Stimulated activated CD8-positive, alpha-beta memory T cell treated with anti-CD3 and anti-CD28 coated beads, Interleukin-4, amount 100 ng/mL, for 48 hours (primary cell): ENCODE measurements at regions not wholly inside any gene's neighbourhood (a gene's known extent, or its start where the extent isn't known, plus 50 kb on each side); places are given as distances from the start of the nearest gene placed in this dataset.
"Not testable (repeated sequence)": the region's sequence is repeated elsewhere in the genome, so short reads cannot be mapped to it uniquely, and the experiment has no call there.

Experiments used
- DNase-seq: peaks from one replicate; pipeline ENCODE4 v3.0.0-alpha.2; 2020

- DNase-seq, result no peak
These were observed 903.7 kb downstream of the TDRD15 start for GRCh38 chr2:22027345-22028005.

- DNase-seq, result no peak
These were observed 911.6 kb downstream of the TDRD15 start for GRCh38 chr2:22035361-22035830.

DNA sequence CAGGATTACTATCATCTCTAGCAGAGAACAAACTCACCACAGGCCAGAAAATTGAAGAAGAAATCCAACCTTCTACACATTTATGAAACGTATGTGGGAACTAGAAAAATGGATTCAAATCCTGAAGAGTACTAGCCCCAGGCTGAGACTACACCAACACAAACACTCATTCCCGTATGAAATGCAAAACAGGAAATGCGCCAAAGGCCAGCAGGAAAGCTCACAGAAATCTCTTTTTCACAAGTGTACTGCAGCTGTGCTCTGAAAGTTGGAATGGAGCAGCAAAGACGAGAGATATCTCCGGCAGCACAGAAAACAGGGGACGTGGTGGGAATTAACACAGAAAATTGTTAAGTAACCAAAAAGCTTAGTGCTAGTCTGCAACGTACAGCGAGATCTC is 913.5 kb downstream of the TDRD15 start:
- no peak for DNase-seq

- no peak for DNase-seq
These were observed 920.0 kb downstream of the TDRD15 start for GRCh38 chr2:22043784-22044183.

DNA sequence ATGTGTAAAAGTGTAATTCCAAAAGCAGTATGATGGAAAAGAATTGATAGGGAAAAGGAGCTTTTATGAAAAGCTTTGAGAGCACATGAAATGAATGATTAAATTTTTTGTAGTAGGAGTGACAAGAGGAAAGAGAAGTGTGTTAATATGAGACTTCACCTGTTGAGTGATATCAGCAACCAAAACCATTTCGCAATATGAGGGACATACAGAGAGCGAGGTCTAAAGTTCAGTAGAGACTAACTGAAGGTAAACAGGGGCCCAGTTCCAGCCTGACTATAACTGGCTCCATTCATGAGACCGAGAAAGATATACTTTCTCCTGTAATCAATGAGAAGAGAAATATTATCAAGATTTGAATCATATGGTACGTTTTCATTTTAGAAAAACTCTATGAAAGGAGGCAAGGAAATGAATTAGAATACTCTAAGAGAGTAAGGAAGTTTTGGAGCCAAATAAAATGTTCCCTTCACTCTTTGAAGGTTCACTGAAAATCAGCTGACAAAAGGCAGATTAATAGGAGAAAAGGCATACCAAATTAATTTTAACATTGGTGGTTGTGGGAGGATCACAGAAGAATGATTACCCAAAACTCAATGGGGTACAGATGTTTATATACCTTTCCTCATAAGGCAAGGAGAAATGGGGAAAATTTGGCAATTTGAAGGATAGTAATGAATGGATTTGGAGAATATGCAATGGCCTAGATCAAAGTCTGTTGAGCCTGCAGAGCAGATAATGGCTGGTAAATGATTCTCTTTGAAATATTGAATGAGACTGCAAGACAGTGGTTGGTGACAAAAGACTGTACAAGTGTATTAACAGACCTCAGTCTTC is 932.2 kb downstream of the TDRD15 start:
- DNase-seq, result no peak

DNA sequence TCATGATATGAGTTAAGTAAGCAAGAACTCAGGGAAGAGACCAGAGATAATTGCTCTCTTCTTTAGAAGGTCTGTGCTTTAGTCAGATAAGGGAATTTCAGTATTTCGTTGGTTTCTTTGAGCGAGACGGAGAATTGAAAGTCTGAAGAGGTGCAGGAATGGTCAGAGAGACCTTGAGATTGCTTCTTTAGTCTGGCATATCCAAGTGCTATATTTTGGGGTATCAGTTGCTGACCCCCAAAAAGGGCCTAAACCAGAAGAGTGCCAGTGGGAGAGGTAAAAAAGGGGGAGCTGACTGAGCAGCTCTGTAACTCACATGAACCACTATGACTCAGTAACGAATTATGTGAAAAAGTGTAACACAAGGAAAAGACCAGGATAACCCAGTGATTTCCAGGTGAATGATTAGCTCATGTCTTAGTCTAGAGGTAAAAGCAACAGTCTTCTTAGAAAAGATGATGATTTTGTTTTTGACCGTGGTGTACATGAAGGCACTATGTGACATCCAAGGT is 932.9 kb downstream of the TDRD15 start:
- no peak for DNase-seq

GRCh38 chr2:22062679-22063078 is 938.9 kb downstream of the TDRD15 start:
- DNase-seq, result no peak

DNA sequence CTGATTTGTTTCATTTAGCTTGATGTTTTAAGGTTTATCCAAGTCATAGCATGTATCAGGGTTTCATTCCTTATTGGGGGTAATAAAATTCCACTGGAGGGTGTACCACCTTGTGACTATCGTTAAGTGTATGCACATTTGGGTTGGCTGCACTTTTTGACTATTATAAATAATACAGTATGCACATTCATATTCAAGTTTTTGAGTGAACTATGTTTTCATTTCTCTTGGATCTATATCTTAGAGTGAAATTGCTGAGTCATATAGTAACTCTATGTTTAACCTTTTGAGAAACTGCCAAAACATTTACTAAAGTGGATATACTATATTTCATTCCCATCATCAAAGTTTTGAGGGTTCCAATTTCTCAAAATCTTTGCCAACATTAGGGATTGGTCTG is 952.7 kb downstream of the TDRD15 start:
- no peak for DNase-seq

GRCh38 chr2:22078701-22079100 is 954.9 kb downstream of the TDRD15 start:
- DNase-seq, result no peak

- DNase-seq, result no peak
These were observed 955.8 kb downstream of the TDRD15 start for GRCh38 chr2:22079583-22079982.

DNA sequence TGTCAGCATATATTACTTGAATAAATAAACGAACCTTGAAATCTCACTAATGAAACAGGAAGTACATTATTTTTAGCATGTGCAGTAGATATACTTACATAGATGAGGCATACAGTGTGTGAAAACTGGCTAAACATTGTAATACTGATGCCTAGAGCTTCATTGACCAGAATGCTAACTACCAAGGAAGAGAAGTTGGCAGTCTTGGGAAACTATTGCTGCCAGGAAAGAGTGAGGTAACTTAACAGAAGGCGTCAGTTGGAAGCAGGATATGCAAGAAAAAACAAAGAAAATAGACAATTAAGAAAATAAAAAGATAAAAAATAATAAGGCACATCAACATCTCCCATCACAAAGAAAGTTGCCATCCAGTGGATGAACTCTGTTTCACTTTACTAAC is 963.0 kb downstream of the TDRD15 start:
- DNase-seq, result no peak

GRCh38 chr2:22103617-22104016 is 979.8 kb downstream of the TDRD15 start:
- not testable (repeated sequence) for DNase-seq

DNA sequence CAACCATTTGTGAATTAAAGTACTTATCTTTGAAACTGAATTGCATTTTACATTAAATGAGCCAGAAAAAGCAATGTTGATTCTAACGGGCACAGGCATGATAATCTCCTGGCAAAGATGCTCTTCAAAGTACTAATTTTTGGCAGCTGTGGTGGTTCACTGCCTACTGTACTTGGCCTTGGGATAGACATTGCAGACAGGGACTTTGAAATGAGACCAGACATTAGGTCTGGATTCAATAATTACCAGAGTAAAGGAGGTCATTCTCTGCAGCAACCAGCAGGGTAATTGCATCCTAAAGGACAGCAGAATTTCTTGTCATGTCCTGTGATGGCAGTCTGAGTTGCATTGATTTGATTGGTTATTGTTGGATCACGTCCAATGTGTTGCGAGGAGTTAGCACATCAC is 986.5 kb downstream of the TDRD15 start:
- DNase-seq, result no peak

DNA sequence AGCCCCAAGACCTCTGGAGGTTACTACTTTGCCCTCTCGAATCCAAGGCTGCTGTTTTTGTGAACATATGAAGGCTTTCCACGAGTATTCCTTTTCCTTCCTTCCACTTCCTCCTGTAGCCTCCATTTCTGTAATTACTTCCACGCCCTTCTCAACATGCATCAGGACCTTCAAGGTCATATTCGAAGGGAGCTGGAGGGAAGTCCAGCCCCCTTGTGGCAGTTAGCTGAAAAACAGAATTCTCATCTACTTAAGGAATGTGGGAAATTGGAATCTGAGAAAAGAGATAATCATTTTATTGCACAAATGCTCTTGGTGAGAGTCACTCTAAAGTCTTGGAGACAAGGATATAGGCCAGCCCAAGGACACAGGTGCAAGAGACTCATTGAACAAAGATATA is 1000.2 kb downstream of the TDRD15 start:
- DNase-seq, result no peak

DNA sequence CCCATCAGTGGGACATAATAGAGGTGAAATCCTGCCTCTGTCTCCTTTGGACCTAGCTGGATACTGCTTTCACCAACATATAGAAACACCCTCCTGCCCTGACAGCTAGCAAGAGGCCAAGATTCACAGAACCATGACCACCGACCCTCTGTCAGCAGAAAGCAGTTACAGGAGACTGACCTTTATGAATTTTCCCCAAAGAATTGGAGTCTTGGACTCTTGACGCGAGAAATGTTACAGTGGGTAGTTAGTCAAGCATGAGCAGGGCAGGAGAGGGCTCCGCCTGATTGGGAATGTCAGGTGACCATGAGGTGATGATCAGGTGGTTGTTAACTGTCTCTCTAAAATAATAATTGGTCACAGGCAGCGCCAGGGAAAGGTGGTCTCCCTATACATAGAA is 1002.3 kb downstream of the TDRD15 start:
- no peak for DNase-seq

DNA sequence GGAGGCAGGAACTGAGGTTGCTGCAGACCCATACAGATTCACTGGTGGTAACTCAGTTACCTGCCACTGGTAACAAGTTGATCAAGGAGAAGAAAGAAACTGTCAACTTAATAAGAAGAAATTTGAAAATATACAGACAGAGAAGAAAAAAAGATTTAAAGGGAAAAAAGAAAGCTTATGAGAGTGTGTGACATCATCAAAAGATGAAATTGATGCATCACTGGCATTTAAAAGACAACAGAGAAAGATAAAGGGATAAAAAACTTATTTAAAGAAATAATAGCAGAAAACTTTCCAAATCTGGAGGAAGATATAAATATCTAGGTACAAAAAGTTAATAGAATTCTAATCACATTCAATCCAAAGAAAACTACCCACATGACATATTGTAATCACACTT is 1003.2 kb downstream of the TDRD15 start:
- no peak for DNase-seq

DNA sequence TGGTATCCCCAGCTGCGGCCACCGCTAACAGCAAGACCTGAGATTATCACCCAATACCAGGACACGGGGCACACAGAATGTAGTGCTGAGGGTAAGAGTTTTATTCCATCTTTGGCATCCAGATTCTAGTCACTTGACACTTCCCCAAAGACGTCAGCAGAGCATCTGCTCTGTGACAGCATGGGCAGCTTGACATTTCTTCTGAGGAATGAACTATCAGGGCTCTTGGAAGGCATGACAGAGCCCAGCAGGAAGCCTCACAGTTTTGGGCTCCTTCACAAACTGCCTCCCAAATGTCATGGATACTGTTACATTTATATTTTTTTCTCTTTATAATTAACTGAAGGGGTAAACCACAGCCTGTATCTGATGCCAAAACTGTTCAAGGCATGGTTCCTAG is 1010.7 kb downstream of the TDRD15 start:
- DNase-seq, result no peak

DNA sequence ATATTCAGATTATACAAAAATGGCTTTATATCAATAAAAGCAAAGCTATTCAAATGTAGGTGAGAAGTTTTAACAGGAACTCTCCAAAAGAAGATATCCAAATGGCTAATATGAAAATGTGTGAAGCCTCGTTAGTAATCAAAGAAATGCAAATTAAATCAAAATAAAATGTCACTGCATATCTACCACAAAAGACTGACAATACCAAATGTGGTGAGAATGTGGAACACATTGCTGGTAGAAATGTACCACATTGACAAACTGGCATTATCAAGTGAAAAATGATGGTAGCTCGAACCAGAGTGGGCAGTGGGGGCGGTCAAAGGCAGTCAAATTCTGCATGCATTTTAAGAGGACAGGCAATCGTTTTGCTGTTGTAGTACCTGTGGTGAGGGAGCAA is 1012.7 kb downstream of the TDRD15 start:
- DNase-seq, result no peak

DNA sequence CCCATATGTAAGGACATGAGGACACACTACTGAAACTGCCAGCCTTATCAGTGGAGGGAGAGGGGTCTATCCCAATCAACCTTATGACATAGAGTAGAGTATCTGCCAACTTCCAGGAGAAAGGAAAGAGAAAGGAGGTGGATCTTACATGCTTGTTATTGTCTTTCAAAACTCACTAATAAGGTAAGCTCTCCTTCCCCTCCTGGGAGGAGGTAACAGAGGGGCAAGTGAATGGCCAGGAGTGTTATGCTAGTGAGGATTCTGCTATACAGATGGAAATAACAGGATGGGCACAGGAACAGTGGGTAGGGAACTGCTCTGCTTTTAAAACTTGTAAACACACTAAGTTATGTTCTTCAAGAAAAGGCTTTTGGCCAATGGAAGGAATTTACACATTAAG is 1020.1 kb downstream of the TDRD15 start:
- no peak for DNase-seq

DNA sequence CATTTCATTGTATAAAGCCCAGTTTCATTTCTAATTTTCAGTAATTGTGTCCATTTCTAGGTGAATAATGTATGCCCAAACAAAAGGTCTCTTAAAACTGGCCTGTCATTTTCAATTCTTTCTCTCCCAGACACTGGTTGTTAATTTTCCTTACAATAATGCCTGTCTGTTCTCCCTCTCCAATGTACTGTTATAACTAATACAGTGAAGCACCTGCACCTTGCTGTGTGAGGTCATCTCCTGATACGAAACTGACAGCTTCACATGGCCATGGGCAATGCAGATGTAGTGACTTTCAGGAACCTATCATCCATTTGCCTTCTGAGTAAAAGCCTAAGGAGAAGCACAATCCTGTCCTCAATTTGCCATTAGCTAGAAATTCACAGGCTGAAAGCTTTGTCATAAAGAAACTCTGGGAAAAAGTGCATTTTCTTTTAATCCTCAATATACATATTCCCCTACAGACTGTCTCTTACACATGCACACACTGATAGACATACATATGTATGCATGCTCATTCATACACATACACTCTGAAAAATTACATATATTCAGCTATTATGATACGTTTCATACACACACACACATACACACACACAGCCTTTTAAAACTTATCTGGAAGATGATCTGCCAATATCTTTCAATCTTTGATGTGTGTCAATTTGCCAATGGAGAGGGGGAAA is 1030.3 kb downstream of the TDRD15 start:
- no peak for DNase-seq

- DNase-seq, result not testable (repeated sequence)
These were observed 1032.9 kb downstream of the TDRD15 start for GRCh38 chr2:22156661-22157060.

DNA sequence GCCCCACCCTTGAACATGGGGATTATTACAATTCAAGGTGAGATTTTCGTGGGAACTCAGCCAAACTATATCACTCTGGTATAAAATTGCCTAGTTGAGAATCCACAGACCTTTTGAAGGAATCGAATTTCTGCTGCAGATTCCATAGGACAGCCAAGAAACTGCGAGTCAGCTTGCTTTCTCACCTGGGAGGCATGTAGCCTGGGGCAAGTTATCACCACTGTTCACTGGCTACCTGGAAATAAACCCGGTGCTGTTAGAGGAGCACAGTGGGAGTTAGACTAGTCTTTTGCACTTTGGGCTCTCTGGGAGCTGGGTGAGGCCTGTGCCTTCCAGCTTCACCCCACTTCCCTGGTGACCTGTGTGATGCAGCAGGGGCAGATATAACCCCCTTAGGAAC is 1043.5 kb downstream of the TDRD15 start:
- no peak for DNase-seq

GRCh38 chr2:22175003-22175402 is 1051.2 kb downstream of the TDRD15 start:
- no peak for DNase-seq

- no peak for DNase-seq
These were observed 1061.5 kb downstream of the TDRD15 start for GRCh38 chr2:22185251-22185650.
